ENCODE measurements at regions not wholly inside any gene's neighbourhood (a gene's known extent, or its start where the extent isn't known, plus 50 kb on each side); places are given as distances from the start of the nearest gene placed in this dataset.
A peak's percentile ranks its signal among the peaks of the same experiment; 100 is the strongest.

GRCh38 chr13:89865164-89866064 lies 1482.1 kb upstream of the MIR17HG start:
- no peak for DNase-seq

GRCh38 chr13:89869312-89869711 lies 1478.2 kb upstream of the MIR17HG start:
- DNase-seq = no peak

GRCh38 chr13:89878904-89879303 lies 1468.6 kb upstream of the MIR17HG start:
- DNase-seq = no peak

- no peak for DNase-seq
Observed at GRCh38 chr13:89880201-89880600, 1467.3 kb upstream of the MIR17HG start.

GRCh38 chr13:89883893-89884448 lies 1463.5 kb upstream of the MIR17HG start:
- DNase-seq = no peak

- no peak for DNase-seq
Observed at GRCh38 chr13:89890806-89891205, 1456.7 kb upstream of the MIR17HG start.

- no peak for DNase-seq
Observed at GRCh38 chr13:89891416-89891815, 1456.1 kb upstream of the MIR17HG start.

- no peak for DNase-seq
Observed at GRCh38 chr13:89897681-89898080, 1449.8 kb upstream of the MIR17HG start.

- no peak for DNase-seq
Observed at GRCh38 chr13:89899302-89900103, 1448.0 kb upstream of the MIR17HG start.

GRCh38 chr13:89900104-89900765 lies 1447.3 kb upstream of the MIR17HG start:
- no peak for DNase-seq

- no peak for DNase-seq
Observed at GRCh38 chr13:89902223-89902622, 1445.3 kb upstream of the MIR17HG start.

GRCh38 chr13:89903115-89903514 lies 1444.4 kb upstream of the MIR17HG start:
- no peak for DNase-seq

GRCh38 chr13:89910166-89910565 lies 1437.3 kb upstream of the MIR17HG start:
- no peak for DNase-seq

- DNase-seq = no peak
Observed at GRCh38 chr13:89916551-89916950, 1430.9 kb upstream of the MIR17HG start.

GRCh38 chr13:89920461-89920860 lies 1427.0 kb upstream of the MIR17HG start:
- DNase-seq = no peak

GRCh38 chr13:89923052-89923451 lies 1424.4 kb upstream of the MIR17HG start:
- no peak for DNase-seq

GRCh38 chr13:89923736-89924135 lies 1423.8 kb upstream of the MIR17HG start:
- DNase-seq = no peak

- peak in 4 of 56 donors; percentile 0 to 18 (median 10) for DNase-seq
Observed at GRCh38 chr13:89925107-89925506, 1422.4 kb upstream of the MIR17HG start.

GRCh38 chr13:89930861-89931260 lies 1416.6 kb upstream of the MIR17HG start:
- peak in 1 of 56 donors; percentile 1 for DNase-seq

- DNase-seq = no peak
Observed at GRCh38 chr13:89932902-89933301, 1414.6 kb upstream of the MIR17HG start.

GRCh38 chr13:89936256-89936655 lies 1411.2 kb upstream of the MIR17HG start:
- no peak for DNase-seq

- DNase-seq = no peak
Observed at GRCh38 chr13:89937420-89937819, 1410.1 kb upstream of the MIR17HG start.
